Suppressor macrophage (primary cell): ENCODE measurements at regions not wholly inside any gene's neighbourhood (a gene's known extent, or its start where the extent isn't known, plus 50 kb on each side); places are given as distances from the start of the nearest gene placed in this dataset.

Experiments
- DNase-seq, 4 experiments: peaks; one replicate each; pipeline ENCODE4 v3.0.0-alpha.2; 2020 to 2022

GRCh38 chr4:31114816-31115215, 394.6 kb downstream of the PCDH7 start:
- DNase-seq = no peak

- no peak for DNase-seq
Measured at GRCh38 chr4:31124008-31124585, 403.9 kb downstream of the PCDH7 start.

GRCh38 chr4:31125061-31125460, 404.9 kb downstream of the PCDH7 start:
- DNase-seq = no peak

GRCh38 chr4:31125496-31125895, 405.3 kb downstream of the PCDH7 start:
- DNase-seq = no peak

- no peak for DNase-seq
Measured at GRCh38 chr4:31126881-31127398, 406.8 kb downstream of the PCDH7 start.

GRCh38 chr4:31130930-31131329, 410.8 kb downstream of the PCDH7 start:
- DNase-seq = no peak

- no peak for DNase-seq
Measured at GRCh38 chr4:31134720-31135119, 414.6 kb downstream of the PCDH7 start.

GRCh38 chr4:31139767-31140166, 419.6 kb downstream of the PCDH7 start:
- DNase-seq = no peak

- DNase-seq = no peak
Measured at GRCh38 chr4:31141095-31141831, 421.1 kb downstream of the PCDH7 start.

GRCh38 chr4:31141832-31142142, 421.6 kb downstream of the PCDH7 start:
- DNase-seq = no peak

- no peak for DNase-seq
Measured at GRCh38 chr4:31146366-31146765, 426.2 kb downstream of the PCDH7 start.

- DNase-seq = no peak
Measured at GRCh38 chr4:31148990-31149389, 428.8 kb downstream of the PCDH7 start.

- no peak for DNase-seq
Measured at GRCh38 chr4:31156221-31156620, 436.1 kb downstream of the PCDH7 start.

- DNase-seq = no peak
Measured at GRCh38 chr4:31160146-31160545, 440.0 kb downstream of the PCDH7 start.

- DNase-seq = no peak
Measured at GRCh38 chr4:31169846-31170245, 449.7 kb downstream of the PCDH7 start.

GRCh38 chr4:31171362-31171761, 451.2 kb downstream of the PCDH7 start:
- DNase-seq = no peak

- no peak for DNase-seq
Measured at GRCh38 chr4:31175242-31175910, 455.2 kb downstream of the PCDH7 start.

- DNase-seq = no peak
Measured at GRCh38 chr4:31183256-31183655, 463.1 kb downstream of the PCDH7 start.

GRCh38 chr4:31185014-31185585, 464.9 kb downstream of the PCDH7 start:
- DNase-seq = no peak

- no peak for DNase-seq
Measured at GRCh38 chr4:31187979-31188378, 467.8 kb downstream of the PCDH7 start.

GRCh38 chr4:31189938-31190337, 469.8 kb downstream of the PCDH7 start:
- no peak for DNase-seq

GRCh38 chr4:31190671-31191070, 470.5 kb downstream of the PCDH7 start:
- no peak for DNase-seq

GRCh38 chr4:31192341-31192740, 472.2 kb downstream of the PCDH7 start:
- DNase-seq = no peak

- no peak for DNase-seq
Measured at GRCh38 chr4:31193521-31193920, 473.4 kb downstream of the PCDH7 start.
